GM23248 (cell line): ENCODE measurements at regions not wholly inside any gene's neighbourhood (a gene's known extent, or its start where the extent isn't known, plus 50 kb on each side); places are given as distances from the start of the nearest gene placed in this dataset.

ENCODE experiments used
- DNase-seq: peaks from one replicate; pipeline ENCODE4 v3.0.0-alpha.2; 2015
- H2AFZ ChIP-seq: fragments of 200-600 bp; sonication (generic); 2 replicates; pipeline ENCODE4 v1.6.1; 2016; ENCODE audit warnings: antibody characterized with exemption
- H3F3A ChIP-seq: fragments of 200-600 bp; sonication (generic); 2 replicates; pipeline ENCODE4 v1.6.1; 2016; ENCODE audit warnings: mild to moderate bottlenecking, antibody characterized with exemption, mixed run types; ENCODE audit not compliant: insufficient read depth
- H3K27ac ChIP-seq: fragments of 200-600 bp; sonication (generic); 2 replicates; pipeline ENCODE4 v1.5.1; 2016; ENCODE audit warnings: mild to moderate bottlenecking
- H3K27me3 ChIP-seq: fragments of 200-600 bp; sonication (generic); replicated peaks from 2 replicates; pipeline ENCODE4 v1.6.1; 2016; ENCODE audit warnings: mild to moderate bottlenecking; ENCODE audit not compliant: insufficient read depth
- H3K36me3 ChIP-seq: fragments of 200-600 bp; sonication (generic); 2 replicates; pipeline ENCODE4 v1.6.1; 2016; ENCODE audit warnings: low read depth, mild to moderate bottlenecking
- H3K4me1 ChIP-seq: fragments of 200-600 bp; sonication (generic); 2 replicates; pipeline ENCODE4 v1.6.1; 2016; ENCODE audit warnings: mild to moderate bottlenecking; ENCODE audit not compliant: insufficient read depth
- H3K4me2 ChIP-seq: fragments of 200-600 bp; sonication (generic); one replicate; pipeline ENCODE4 v1.6.1; 2016; ENCODE audit warnings: mild to moderate bottlenecking; ENCODE audit not compliant: unreplicated experiment
- H3K4me3 ChIP-seq: fragments of 200-600 bp; sonication (generic); 2 replicates; pipeline ENCODE4 v1.5.1; 2016; ENCODE audit warnings: mild to moderate bottlenecking
- H3K79me2 ChIP-seq: fragments of 200-600 bp; sonication (generic); 2 replicates; pipeline ENCODE4 v1.6.1; 2016; ENCODE audit warnings: mild to moderate bottlenecking; ENCODE audit not compliant: insufficient read depth
- H3K9ac ChIP-seq: fragments of 200-600 bp; sonication (generic); 2 replicates; pipeline ENCODE4 v1.6.1; 2016; ENCODE audit warnings: mild to moderate bottlenecking
- H3K9me2 ChIP-seq: fragments of 200-600 bp; sonication (generic); 2 replicates; pipeline ENCODE4 v1.6.1; 2016; ENCODE audit warnings: mixed run types, mild to moderate bottlenecking, moderate library complexity; ENCODE audit not compliant: insufficient read depth
- H3K9me3 ChIP-seq: fragments of 200-600 bp; sonication (generic); one replicate; pipeline ENCODE4 v1.6.1; 2017; ENCODE audit warnings: low read depth
- H4K20me1 ChIP-seq: fragments of 200-600 bp; sonication (generic); 2 replicates; pipeline ENCODE4 v1.6.0; 2016; ENCODE audit not compliant: insufficient read depth
- EZH2 ChIP-seq: fragments of 200-600 bp; sonication (generic); IDR thresholded peaks from 2 replicates; pipeline ENCODE4 v1.6.1; 2018; ENCODE audit warnings: antibody characterized with exemption, mild to moderate bottlenecking; ENCODE audit not compliant: insufficient read depth, poor library complexity, severe bottlenecking
- EZH2phosphoT487 ChIP-seq: fragments of 200-600 bp; sonication (generic); IDR thresholded peaks from 2 replicates; pipeline ENCODE4 v1.6.1; 2018; ENCODE audit warnings: antibody characterized with exemption, moderate library complexity, mild to moderate bottlenecking, low read depth; ENCODE audit not compliant: insufficient read depth
- WGBS, 2 experiments: methylation state at CpG; one replicate each; pipeline ENCODE4 v1.1.6; 2015 to 2017; ENCODE audit warnings: low lambda C conversion rate in 2 of 2, low coverage in 1 of 2; ENCODE audit errors: missing lambda C conversion rate in 2 of 2; 5-methylcytosine and 5-hydroxymethylcytosine counted together
- in situ Hi-C: fragments of 300-500 bp; cut with MboI; formaldehyde crosslinking; loops from 2 replicates; pipeline ENCODE4 v1.15.0; 2020

DNA sequence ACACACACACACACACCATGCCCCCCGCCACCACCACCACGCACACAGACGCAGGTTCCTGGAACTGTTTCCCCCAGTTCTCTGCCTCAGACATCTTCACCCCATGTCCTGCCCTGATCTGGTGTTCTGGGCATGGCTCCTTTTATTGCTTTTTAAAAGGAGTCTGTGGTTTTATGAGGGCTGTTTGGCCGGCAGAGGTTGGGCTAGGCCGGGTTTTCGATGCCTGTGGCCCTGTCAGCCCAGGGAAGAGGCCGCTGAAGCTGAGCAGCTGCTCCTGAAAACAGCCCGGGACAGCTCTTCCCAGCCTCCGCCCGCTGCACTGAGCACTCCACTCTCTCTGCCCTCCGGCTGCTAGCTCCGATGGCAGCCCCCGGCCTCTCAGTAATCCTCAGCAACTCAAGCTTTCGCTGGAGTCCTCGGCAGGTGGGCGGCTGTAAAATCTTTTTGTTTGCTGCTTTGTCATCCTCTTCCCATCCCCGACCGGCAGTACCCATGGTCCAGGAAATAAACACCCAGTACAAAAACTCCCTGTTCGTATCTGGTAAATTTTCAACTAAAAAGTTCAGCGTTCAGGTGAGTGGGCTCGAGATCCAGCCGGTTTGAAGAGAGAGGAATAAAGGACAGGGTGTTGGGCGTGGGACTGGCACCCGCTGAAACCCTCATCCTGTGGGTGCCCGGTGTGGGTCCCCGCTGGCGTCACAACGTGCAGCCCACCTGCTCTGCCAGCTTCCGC lies 103.0 kb upstream of the ERCC6L2 start:
- in situ Hi-C loops, result no loop called here
- Histone ChIP-seq H3K4me3 (0 out of 2 replicates have a peak overlapping the region, but pooled peaks have one; percentile 25), H3K9me2 (no peaks in the 10 kb centered on the region), H2AFZ (no peak overlapping the region), H3F3A (no peaks in the 10 kb centered on the region), H3K27me3 (peaks cover 49% of the 10 kb centered on the region), H4K20me1 (no peaks in the 10 kb centered on the region), H3K79me2 (no peaks in the 10 kb centered on the region), H3K9ac (no peak overlapping the region), H3K4me2 (peak overlapping the region; percentile 20), H3K9me3 (no peaks in the 10 kb centered on the region), H3K4me1 (no peaks in the 10 kb centered on the region), H3K36me3 (no peaks in the 10 kb centered on the region), H3K27ac (no peak overlapping the region)
- whole genome bisulfite sequencing, 2 experiments, result 32 to 34% methylated on average over 29 of the region's 29 CpGs
- DNase-seq, result peak; percentile 65
- TF ChIP-seq EZH2phosphoT487, result no peak

DNA sequence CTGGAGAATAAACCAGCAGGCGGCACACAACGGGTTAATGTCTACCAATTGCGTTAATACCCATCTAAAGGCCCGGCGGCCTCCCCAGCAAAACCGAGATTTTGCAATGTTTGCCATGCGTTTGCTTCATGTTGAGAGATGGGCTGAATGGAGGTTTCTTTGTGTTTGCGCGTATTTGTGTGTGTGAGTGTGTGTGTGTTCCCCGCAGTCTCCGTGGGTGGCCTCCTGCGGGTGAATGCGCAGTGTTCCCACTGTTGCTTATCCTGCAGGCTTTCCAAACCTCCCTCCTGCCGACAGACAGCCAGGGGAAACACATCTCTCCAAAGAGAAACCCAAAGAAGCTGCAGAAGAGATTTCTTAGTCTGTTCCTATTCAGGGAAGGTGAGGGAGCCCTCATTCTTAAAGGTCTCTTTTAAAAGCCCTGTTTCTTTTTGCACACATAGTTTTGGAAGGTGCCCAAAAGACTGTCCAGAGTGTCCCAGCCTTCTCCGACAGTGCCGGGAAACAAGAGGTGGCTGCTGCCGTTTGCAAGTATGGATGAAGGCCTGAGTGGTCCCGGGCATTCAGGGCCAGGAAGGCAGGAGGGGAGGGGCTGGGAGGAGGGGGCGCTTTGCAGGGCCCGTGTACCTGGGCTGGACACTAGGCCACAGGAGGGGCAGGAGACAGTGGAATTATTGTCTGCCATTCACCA lies 103.8 kb upstream of the ERCC6L2 start:
- Histone ChIP-seq H4K20me1 (no peaks in the 10 kb centered on the region), H3K27ac (no peak overlapping the region), H3K9ac (no peak overlapping the region), H3K4me2 (no peak overlapping the region), H3F3A (no peaks in the 10 kb centered on the region), H3K4me1 (no peaks in the 10 kb centered on the region), H3K27me3 (peaks cover 49% of the 10 kb centered on the region), H3K9me3 (no peaks in the 10 kb centered on the region), H3K9me2 (no peaks in the 10 kb centered on the region), H3K4me3 (no peak overlapping the region), H3K36me3 (no peaks in the 10 kb centered on the region), H2AFZ (no peak overlapping the region), H3K79me2 (no peaks in the 10 kb centered on the region)
- 13 to 14% methylated on average over 18 to 20 of the region's 20 CpGs for WGBS, 2 experiments
- in situ Hi-C loops, result no loop called here
- TF ChIP-seq EZH2 (no peak), EZH2phosphoT487 (no peak)
- DNase-seq, result peak; percentile 33

DNA sequence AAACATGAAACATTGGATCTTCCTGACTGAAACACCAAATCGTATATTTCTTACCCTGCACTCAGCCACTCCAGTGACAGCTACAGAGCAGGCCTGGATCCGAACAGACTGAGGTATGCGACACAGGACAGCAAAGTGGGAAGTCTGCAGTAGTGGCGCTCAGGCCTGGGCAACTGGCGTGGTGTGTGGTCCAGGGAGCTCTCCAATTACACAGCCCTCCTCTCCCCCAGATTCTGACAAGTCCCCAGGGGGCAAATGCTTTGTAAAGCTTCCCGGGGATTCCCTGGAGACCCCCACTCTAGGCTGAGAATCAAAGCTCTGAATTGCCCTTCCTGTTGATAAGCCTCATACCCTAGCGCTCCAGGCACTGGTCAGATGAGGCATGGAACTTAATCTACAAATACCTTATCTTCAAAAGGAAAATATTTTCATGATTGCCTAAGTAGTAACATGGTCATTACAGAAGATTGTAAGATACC lies 104.8 kb upstream of the ERCC6L2 start:
- Histone ChIP-seq H3K4me2 (no peak overlapping the region), H3K4me1 (no peaks in the 10 kb centered on the region), H3K27me3 (peaks cover 49% of the 10 kb centered on the region), H3K79me2 (no peaks in the 10 kb centered on the region), H3F3A (no peaks in the 10 kb centered on the region), H2AFZ (no peak overlapping the region), H3K9ac (no peak overlapping the region), H3K9me2 (no peaks in the 10 kb centered on the region), H3K4me3 (no peak overlapping the region), H3K9me3 (no peaks in the 10 kb centered on the region), H4K20me1 (no peaks in the 10 kb centered on the region), H3K36me3 (no peaks in the 10 kb centered on the region), H3K27ac (no peak overlapping the region)
- TF ChIP-seq EZH2phosphoT487 (no peak), EZH2 (no peak)
- WGBS, 2 experiments, result 81 to 87% methylated on average over 7 of the region's 7 CpGs
- in situ Hi-C loops, result no loop called here
- no peak for DNase-seq

DNA sequence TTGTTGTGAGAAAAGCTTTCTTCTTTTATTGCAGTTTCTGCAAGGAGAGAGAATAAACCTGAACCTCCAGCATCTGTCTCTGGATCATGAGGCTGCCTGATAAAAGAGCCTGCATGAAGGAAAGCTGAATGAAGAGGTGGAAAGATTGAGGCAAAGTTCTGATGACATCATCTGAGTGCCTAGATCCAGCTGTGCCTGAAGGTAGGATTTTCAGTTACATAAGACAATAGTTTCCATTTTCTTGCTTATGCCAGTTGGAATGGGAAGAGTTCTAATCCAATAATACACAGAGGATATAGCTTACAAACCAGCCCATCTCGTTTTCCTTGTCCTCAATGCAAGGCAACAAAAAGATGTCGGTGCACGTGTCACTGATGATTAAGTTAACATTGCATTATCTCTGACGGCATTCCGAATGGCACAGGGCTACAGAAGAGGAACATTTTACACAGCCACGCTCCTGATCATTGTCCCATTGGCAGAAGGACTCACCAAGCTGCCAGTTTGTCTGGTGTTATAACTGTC lies 105.5 kb upstream of the ERCC6L2 start:
- Histone ChIP-seq H3K4me1 (no peaks in the 10 kb centered on the region), H3K27me3 (peaks cover 46% of the 10 kb centered on the region), H3K9me2 (no peaks in the 10 kb centered on the region), H3K4me2 (no peak overlapping the region), H3K27ac (no peak overlapping the region), H3K36me3 (no peaks in the 10 kb centered on the region), H4K20me1 (no peaks in the 10 kb centered on the region), H3F3A (no peaks in the 10 kb centered on the region), H3K4me3 (no peak overlapping the region), H3K79me2 (no peaks in the 10 kb centered on the region), H3K9ac (no peak overlapping the region), H2AFZ (no peak overlapping the region), H3K9me3 (no peaks in the 10 kb centered on the region)
- WGBS, 2 experiments, result 80 to 82% methylated on average over 6 of the region's 6 CpGs
- no peak for DNase-seq
- no peak for TF ChIP-seq EZH2phosphoT487
- no peak for TF ChIP-seq EZH2
- in situ Hi-C loops, result no loop called here
